GM12865 (cell line): ENCODE measurements at regions not wholly inside any gene's neighbourhood (a gene's known extent, or its start where the extent isn't known, plus 50 kb on each side); places are given as distances from the start of the nearest gene placed in this dataset.

Experiments
- DNase-seq: peaks from one replicate; pipeline ENCODE4 v3.0.0; 2010; ENCODE audit warnings: low read depth
- H3K4me3 ChIP-seq: 2 replicates; pipeline ENCODE4 v1.5.1; 2011; ENCODE audit warnings: mild to moderate bottlenecking, low read depth, low read length, control low read depth
- TF ChIP-seq, protein P1 (sequence below): IDR thresholded peaks from 2 replicates; pipeline ENCODE4 v1.5.1; 2011; ENCODE audit warnings: low read length, control low read depth, low read depth, inconsistent platforms; ENCODE audit not compliant: insufficient read depth; ENCODE audit errors: missing control alignments

DNA sequence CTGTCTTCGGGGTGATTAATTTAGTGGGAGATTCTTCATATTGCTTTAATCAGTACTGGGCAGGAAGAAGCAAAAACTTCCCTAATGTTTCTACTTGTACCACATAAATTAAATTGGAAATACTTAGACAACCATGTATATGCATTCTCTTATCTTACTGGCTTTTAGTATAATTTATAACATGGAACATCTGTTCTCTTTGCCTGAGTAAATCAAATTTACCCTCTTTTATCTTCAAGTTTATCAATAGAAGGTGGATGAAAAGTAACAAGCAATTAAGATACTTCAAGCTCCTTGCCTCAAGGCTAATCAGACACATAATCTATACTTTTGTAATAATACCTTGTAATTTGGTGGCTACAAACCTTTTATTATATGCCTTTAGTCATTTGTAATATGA, 274.4 kb upstream of the ARX start:
- TF ChIP-seq, protein P1, sequence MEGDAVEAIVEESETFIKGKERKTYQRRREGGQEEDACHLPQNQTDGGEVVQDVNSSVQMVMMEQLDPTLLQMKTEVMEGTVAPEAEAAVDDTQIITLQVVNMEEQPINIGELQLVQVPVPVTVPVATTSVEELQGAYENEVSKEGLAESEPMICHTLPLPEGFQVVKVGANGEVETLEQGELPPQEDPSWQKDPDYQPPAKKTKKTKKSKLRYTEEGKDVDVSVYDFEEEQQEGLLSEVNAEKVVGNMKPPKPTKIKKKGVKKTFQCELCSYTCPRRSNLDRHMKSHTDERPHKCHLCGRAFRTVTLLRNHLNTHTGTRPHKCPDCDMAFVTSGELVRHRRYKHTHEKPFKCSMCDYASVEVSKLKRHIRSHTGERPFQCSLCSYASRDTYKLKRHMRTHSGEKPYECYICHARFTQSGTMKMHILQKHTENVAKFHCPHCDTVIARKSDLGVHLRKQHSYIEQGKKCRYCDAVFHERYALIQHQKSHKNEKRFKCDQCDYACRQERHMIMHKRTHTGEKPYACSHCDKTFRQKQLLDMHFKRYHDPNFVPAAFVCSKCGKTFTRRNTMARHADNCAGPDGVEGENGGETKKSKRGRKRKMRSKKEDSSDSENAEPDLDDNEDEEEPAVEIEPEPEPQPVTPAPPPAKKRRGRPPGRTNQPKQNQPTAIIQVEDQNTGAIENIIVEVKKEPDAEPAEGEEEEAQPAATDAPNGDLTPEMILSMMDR = no peak

DNA sequence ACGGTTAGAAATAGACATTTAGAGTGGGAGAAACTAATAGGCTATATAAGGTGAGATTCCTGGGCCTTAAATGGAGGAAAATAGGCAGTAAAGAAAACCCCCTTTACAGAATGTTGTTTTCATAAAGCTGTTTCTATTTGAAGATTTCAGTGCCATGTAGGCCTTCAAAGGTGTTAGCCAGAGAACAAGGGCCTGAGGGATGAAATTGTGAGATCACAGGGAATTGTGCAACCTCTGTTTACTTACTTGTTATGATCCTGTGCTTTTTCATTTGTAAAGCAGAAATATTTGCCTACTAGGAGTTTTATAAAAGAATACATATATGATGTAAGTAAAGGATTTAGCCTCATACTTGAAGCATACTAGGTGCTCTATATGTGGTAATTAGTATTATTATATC, 272.9 kb upstream of the ARX start:
- H3K4me3 ChIP-seq = no peak overlapping the region
- TF ChIP-seq, protein P1 = no peak
- DNase-seq = no peak

More for the DNA sequence above, 274.4 kb upstream of the ARX start:
- H3K4me3 ChIP-seq = no peak overlapping the region
- no peak for DNase-seq

DNA sequence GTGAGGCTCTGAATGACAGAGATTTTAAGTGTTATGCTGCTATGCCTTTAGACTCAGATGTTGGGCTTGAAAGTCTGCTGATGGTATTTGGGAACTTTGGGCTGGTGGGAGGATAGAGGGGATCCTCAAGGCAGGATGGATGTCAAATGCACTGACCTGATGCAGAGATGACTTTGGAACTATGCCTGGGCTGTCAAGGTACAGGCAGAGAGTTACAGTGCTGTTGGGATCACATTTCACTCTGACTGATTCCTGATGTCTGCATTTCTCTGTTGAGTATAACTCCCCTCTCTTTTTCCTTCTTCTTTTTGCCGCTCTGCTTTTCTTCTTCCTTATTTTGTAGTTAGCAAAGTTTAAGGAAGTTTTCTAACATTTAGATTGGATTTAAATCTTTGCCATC, 271.8 kb upstream of the ARX start:
- H3K4me3 ChIP-seq = no peak overlapping the region
- no peak for DNase-seq
- TF ChIP-seq, protein P1 = no peak

DNA sequence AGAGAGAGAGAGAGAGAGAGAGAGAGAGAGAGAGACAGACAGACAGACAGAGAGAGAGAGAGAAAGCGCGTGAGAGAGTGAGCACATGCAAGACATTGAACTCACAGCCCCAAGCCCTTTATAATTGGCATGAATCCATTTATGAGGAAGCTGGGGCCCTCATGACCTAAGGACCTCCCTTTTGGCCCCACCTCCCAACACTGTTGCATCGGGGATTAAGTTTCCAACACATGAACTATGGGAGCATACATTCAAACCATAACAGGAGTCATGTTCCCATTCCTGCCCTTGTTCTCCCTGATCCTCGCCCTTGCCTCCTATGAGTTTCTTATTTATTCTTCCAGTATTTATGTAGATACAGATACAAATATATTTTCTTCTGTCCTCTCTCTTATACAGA, 269.8 kb upstream of the ARX start:
- TF ChIP-seq, protein P1 = no peak
- no peak overlapping the region for H3K4me3 ChIP-seq
- no peak for DNase-seq

DNA sequence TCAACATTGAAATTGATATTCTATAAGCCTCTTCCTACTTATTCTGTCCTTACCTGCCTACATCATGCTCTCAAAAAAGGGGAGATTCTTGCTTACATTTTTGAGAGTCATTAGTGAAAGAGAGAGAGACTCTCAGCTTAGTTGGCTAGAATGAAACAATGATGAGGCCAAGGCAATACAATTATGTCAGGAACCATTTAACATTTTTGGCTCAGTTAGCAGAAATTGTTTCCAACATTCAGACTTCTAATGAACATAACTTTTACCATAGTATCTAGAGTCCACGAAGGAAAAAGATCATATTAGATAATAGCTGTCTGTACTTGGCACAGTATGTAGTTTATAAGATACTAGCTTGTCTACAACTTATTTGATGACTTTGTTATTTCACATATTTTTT, 263.7 kb upstream of the ARX start:
- TF ChIP-seq, protein P1 = no peak
- DNase-seq = no peak
- H3K4me3 ChIP-seq = no peak overlapping the region

DNA sequence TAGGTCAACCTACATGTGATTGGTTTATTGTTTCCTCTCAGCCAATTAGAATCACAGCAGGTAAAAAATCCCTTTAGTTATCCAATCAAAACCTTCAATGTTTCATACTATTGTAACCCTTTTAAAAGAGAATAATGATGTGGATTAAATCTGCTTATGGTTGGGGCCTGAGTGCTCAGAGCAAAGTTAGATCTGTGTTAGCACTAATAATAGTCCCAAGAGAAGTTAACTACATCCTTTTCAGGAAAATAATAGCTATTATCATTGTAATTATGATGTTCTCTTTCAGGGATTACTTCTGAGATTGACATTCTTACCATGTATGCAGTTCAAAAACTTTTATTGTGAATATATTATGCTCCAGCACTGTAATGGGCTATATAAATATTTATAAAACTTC, 262.6 kb upstream of the ARX start:
- H3K4me3 ChIP-seq = no peak overlapping the region
- TF ChIP-seq, protein P1 = no peak
- no peak for DNase-seq

DNA sequence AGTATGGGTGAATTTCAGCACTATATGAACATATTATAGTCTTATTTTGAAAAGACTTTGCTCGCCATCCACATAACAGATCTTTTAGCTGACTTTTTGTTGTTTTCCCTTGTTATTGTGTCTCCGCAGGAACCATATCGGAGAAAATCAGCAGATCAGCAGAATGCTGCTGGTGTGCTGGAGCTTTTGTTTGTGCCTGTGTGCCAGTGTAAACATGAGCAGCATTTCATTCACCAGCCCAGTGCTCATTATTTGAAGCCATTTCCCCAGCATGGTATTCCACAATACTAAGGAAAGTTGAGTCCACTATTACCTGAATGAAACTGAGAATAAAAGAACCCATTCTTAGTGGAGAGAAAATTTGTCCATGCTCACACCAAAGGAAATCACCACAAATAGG, 261.8 kb upstream of the ARX start:
- no peak for DNase-seq
- TF ChIP-seq, protein P1 = no peak
- H3K4me3 ChIP-seq = no peak overlapping the region
